ENCODE measurements at regions not wholly inside any gene's neighbourhood (a gene's known extent, or its start where the extent isn't known, plus 50 kb on each side); places are given as distances from the start of the nearest gene placed in this dataset.

- no peak for DNase-seq
Measured at GRCh38 chr17:34692920-34693319, 113.5 kb downstream of the TMEM132E start.

Measured in CD4-positive, alpha-beta T cell treated with Interleukin-6 for 4 hours (primary cell).